ENCODE measurements at regions not wholly inside any gene's neighbourhood (a gene's known extent, or its start where the extent isn't known, plus 50 kb on each side); places are given as distances from the start of the nearest gene placed in this dataset.

GRCh38 chr4:24195991-24196736 is 306.3 kb upstream of the PPARGC1A start:
- H3K9me3 ChIP-seq, result no peaks in the 10 kb centered on the region
- H3K4me1 ChIP-seq, result no peaks in the 10 kb centered on the region
- H3K27me3 ChIP-seq, result no peaks in the 10 kb centered on the region
- no peak overlapping the region for H3K4me3 ChIP-seq (ENCODE audit: low read depth, low read length)
- H3K36me3 ChIP-seq, result no peaks in the 10 kb centered on the region
- no peak for TF ChIP-seq CTCF (IDR thresholded peaks at IDR 0.05; ENCODE audit: low read depth, low read length)
- no peak for DNase-seq

- no peaks in the 10 kb centered on the region for H3K4me1 ChIP-seq
- no peak for TF ChIP-seq CTCF (IDR thresholded peaks at IDR 0.05; ENCODE audit: low read depth, low read length)
- no peaks in the 10 kb centered on the region for H3K36me3 ChIP-seq
- H3K4me3 ChIP-seq (ENCODE audit: low read depth, low read length), result no peak overlapping the region
- H3K27me3 ChIP-seq, result no peaks in the 10 kb centered on the region
- no peak for DNase-seq
- no peaks in the 10 kb centered on the region for H3K9me3 ChIP-seq
Observed at GRCh38 chr4:24192018-24192641, 302.3 kb upstream of the PPARGC1A start.

- no peaks in the 10 kb centered on the region for H3K36me3 ChIP-seq
- DNase-seq, result no peak
- H3K4me3 ChIP-seq (ENCODE audit: low read depth, low read length), result no peak overlapping the region
- no peaks in the 10 kb centered on the region for H3K9me3 ChIP-seq
- H3K4me1 ChIP-seq, result no peaks in the 10 kb centered on the region
- TF ChIP-seq CTCF (IDR thresholded peaks at IDR 0.05; ENCODE audit: low read depth, low read length), result no peak
- H3K27me3 ChIP-seq, result no peaks in the 10 kb centered on the region
Observed at GRCh38 chr4:24190761-24191695, 301.2 kb upstream of the PPARGC1A start.

GRCh38 chr4:24188459-24188858 is 298.6 kb upstream of the PPARGC1A start:
- H3K4me3 ChIP-seq (ENCODE audit: low read depth, low read length), result no peak overlapping the region
- TF ChIP-seq CTCF (IDR thresholded peaks at IDR 0.05; ENCODE audit: low read depth, low read length), result no peak
- H3K4me1 ChIP-seq, result no peaks in the 10 kb centered on the region
- no peaks in the 10 kb centered on the region for H3K9me3 ChIP-seq
- no peaks in the 10 kb centered on the region for H3K36me3 ChIP-seq
- no peak for DNase-seq
- no peaks in the 10 kb centered on the region for H3K27me3 ChIP-seq

GRCh38 chr4:24186466-24186865 is 296.6 kb upstream of the PPARGC1A start:
- H3K4me3 ChIP-seq (ENCODE audit: low read depth, low read length), result no peak overlapping the region
- TF ChIP-seq CTCF (IDR thresholded peaks at IDR 0.05; ENCODE audit: low read depth, low read length), result no peak
- no peaks in the 10 kb centered on the region for H3K36me3 ChIP-seq
- no peaks in the 10 kb centered on the region for H3K4me1 ChIP-seq
- no peak for DNase-seq
- H3K27me3 ChIP-seq, result no peaks in the 10 kb centered on the region
- no peaks in the 10 kb centered on the region; the same call in 1 of the 2 replicates for H3K9me3 ChIP-seq

Data from BE2C (cell line).